ENCODE measurements at regions not wholly inside any gene's neighbourhood (a gene's known extent, or its start where the extent isn't known, plus 50 kb on each side); places are given as distances from the start of the nearest gene placed in this dataset.

- ATAC-seq: no peak
- no peak for DNase-seq
- Histone ChIP-seq H3K4me1 (no peaks in the 10 kb centered on the region), H3K27me3 (no peaks in the 10 kb centered on the region), H3K36me3 (replicated peaks in 1 of 2; ENCODE audit: insufficient read depth in 1 of 2, low read depth in 2 of 2) (no peaks in the 10 kb centered on the region), H3K27ac (no peak overlapping the region), H3K9me3 (no peaks in the 10 kb centered on the region), H3K4me3 (no peak overlapping the region)
- intact Hi-C loops (cut with DNase I): no loop called here
- 92 to 93% methylated on average over 7 to 8 of the region's 8 CpGs for WGBS, 2 donors
- TF ChIP-seq POLR2A (IDR thresholded peaks at IDR 0.05) (no peak), CTCF (IDR thresholded peaks at IDR 0.05) (no peak)
Measured at GRCh38 chrX:36501169-36501702, 506.9 kb upstream of the FAM47C start.

DNA sequence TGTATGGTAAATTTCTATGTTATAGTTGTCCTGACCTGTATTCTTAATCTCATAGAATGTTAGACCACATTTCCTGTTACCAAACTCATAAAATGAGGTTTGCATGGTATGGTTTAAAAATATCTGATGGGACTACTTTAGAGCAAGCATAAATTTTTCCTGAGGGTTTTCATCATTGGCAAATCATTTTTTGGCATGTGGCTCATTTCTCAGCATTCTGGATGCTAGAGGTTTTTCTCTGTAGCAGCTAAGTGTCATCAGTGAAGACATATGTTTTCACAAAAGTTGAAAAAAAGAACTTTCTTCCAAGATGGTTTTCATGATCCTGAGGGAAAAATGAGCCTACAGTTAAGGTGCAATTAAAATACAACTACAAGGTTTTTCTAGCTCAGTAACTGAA, 503.5 kb upstream of the FAM47C start:
- intact Hi-C loops (cut with DNase I): no loop called here

GRCh38 chrX:36508042-36508441, 500.1 kb upstream of the FAM47C start:
- WGBS, 2 donors: 25% methylated on average over 1 of the region's 1 CpG; no CpG with 5 or more reads in 1 of the 2 donors
- no peak for ATAC-seq
- intact Hi-C loops (cut with DNase I): no loop called here

More for the DNA sequence above, 503.5 kb upstream of the FAM47C start:
- DNase-seq (no peak), ATAC-seq (no peak)
- Histone ChIP-seq H3K4me3 (no peak overlapping the region), H3K9me3 (no peaks in the 10 kb centered on the region), H3K27ac (no peak overlapping the region), H3K36me3 (replicated peaks in 1 of 2; ENCODE audit: insufficient read depth in 1 of 2, low read depth in 2 of 2) (no peaks in the 10 kb centered on the region), H3K4me1 (no peaks in the 10 kb centered on the region), H3K27me3 (no peaks in the 10 kb centered on the region)
- no peak for TF ChIP-seq POLR2A (IDR thresholded peaks at IDR 0.05)
- TF ChIP-seq CTCF (IDR thresholded peaks at IDR 0.05): no peak

DNA sequence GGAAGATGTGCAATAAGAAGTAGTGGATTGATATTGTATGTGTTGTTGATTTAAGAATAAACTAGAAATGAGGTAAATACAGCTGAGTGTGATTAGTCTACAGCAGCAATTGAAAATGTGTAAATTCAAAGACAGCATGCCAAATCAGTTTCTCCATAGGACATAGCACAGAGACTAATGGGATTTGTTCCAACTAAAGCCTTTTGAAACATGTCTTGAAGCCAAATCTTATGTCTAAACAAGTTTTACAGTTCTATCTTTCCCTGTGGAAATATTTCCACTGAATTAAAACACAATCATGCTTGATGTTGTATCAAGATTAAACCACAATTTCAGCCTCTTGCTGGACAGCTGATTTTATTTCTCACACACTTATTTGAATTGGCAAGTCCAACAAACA, 497.4 kb upstream of the FAM47C start:
- Histone ChIP-seq H3K36me3 (replicated peaks in 1 of 2; ENCODE audit: insufficient read depth in 1 of 2, low read depth in 2 of 2) (no peaks in the 10 kb centered on the region), H3K9me3 (no peaks in the 10 kb centered on the region), H3K27ac (no peak overlapping the region), H3K4me1 (no peaks in the 10 kb centered on the region), H3K4me3 (no peak overlapping the region), H3K27me3 (no peaks in the 10 kb centered on the region)
- intact Hi-C loops (cut with DNase I): no loop called here
- TF ChIP-seq POLR2A (IDR thresholded peaks at IDR 0.05) (no peak), CTCF (IDR thresholded peaks at IDR 0.05) (no peak)
- DNase-seq (no peak), ATAC-seq (no peak)

More at GRCh38 chrX:36508042-36508441, 500.1 kb upstream of the FAM47C start:
- no peaks in the 10 kb centered on the region for H3K9me3 ChIP-seq
- H3K4me1 ChIP-seq: no peaks in the 10 kb centered on the region
- no peak overlapping the region for H3K4me3 ChIP-seq
- no peaks in the 10 kb centered on the region for H3K27me3 ChIP-seq
- no peak overlapping the region for H3K27ac ChIP-seq
- no peaks in the 10 kb centered on the region for H3K36me3 ChIP-seq (replicated peaks in 1 of 2; ENCODE audit: insufficient read depth in 1 of 2, low read depth in 2 of 2)
- TF ChIP-seq CTCF (IDR thresholded peaks at IDR 0.05) (no peak), POLR2A (IDR thresholded peaks at IDR 0.05) (no peak)
- DNase-seq: no peak

DNA sequence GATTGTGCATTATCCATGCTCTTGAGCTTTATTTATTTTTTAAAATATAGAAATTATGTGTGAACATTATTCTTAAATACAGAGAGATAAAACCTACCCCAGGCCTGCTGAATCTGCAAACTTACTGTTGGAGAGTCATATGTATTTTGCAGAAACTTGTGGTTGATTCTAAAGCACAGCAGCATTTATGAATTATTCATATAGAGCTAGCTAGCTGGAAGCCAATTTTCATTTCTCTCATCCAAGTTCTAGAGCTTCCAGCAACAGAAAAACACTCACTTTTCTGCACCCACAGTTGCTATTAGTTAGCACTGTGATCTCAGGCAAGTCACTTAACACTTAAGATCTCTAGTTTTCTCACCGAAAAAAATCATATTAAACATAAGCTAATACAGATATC, 479.5 kb upstream of the FAM47C start:
- intact Hi-C loops (cut with DNase I): no loop called here
- TF ChIP-seq POLR2A (IDR thresholded peaks at IDR 0.05): no peak
- no peak for TF ChIP-seq CTCF (IDR thresholded peaks at IDR 0.05)
- Histone ChIP-seq H3K27ac (no peak overlapping the region), H3K27me3 (no peaks in the 10 kb centered on the region), H3K36me3 (replicated peaks in 1 of 2; ENCODE audit: insufficient read depth in 1 of 2, low read depth in 2 of 2) (no peaks in the 10 kb centered on the region), H3K4me1 (no peaks in the 10 kb centered on the region), H3K9me3 (no peaks in the 10 kb centered on the region), H3K4me3 (no peak overlapping the region)
- WGBS, 2 donors: 73 to 76% methylated on average over 1 of the region's 1 CpG
- ATAC-seq (no peak), DNase-seq (no peak)

Data from body of pancreas (tissue), 4 donors.